ENCODE measurements at regions not wholly inside any gene's neighbourhood (a gene's known extent, or its start where the extent isn't known, plus 50 kb on each side); places are given as distances from the start of the nearest gene placed in this dataset.

DNA sequence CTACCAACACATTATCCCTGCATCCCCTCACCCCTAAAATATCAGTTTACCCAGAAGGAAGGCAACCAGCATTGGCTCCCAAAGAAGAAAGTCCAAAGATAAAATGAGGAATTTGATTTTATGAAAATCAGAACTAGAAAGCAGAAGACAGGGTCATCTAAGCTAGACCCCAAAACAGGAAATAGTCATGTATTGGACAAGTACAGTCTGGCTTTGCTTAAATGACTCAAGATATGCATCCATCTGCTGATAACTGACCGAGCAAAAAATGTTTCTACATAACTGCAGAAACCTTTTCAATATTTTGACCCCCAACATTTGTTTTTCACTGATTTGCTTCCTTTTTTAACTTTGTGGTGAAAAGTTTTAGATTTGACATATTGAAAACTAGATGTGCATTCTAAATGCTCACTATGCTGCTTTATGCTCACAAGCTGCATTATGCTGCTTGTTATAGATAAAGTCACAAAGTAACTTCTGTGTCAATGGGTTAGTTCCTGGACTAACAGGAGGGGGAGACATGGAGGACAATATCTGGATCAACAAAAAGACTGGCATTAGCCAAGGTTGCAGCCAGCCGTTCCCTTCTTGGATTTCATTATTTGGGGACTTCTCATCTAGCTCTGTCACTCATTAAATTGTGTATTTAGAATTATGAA is 227.0 kb downstream of the INHBA start:
- ChIA-PET CTCF (no interaction called here), POLR2A (no interaction called here)
- H3K27me3 Mint-ChIP-seq: no peaks in the 10 kb centered on the region
- Histone ChIP-seq H3K4me1 (ENCODE audit: insufficient read depth, low read length) (no peaks in the 10 kb centered on the region), H3K36me3 (ENCODE audit: insufficient read depth, low read length) (no peaks in the 10 kb centered on the region), H3K27ac (ENCODE audit: low read depth in 1 of 2, low read length in 2 of 2) (no peak overlapping the region), H3K27me3 (ENCODE audit: control insufficient read depth in 1 of 2, insufficient read depth in 2 of 2, low read length in 2 of 2) (no peaks in the 10 kb centered on the region), H3K4me3 (ENCODE audit: low read length) (no peak overlapping the region), H3K9me3 (ENCODE audit: control insufficient read depth in 1 of 2, insufficient read depth in 1 of 2, low read length in 2 of 2) (peaks cover 0 to 6% of the 10 kb centered on the region in 2 experiments)
- peaks cover 4% of the 10 kb centered on the region for H3K9me3 Mint-ChIP-seq
- H3K4me3 Mint-ChIP-seq: no peak overlapping the region
- ATAC-seq (ENCODE audit: poor library complexity) (no peak), DNase-seq (no peak)
- no peak for TF ChIP-seq CTCF (IDR thresholded peaks at IDR 0.05)
- intact Hi-C loops (cut with DNase I, micrococcal nuclease): no loop called here
- H3K4me1 Mint-ChIP-seq (ENCODE audit: low read depth): no peaks in the 10 kb centered on the region
- no peak overlapping the region for H3K27ac Mint-ChIP-seq
- no peaks in the 10 kb centered on the region for H3K36me3 Mint-ChIP-seq (ENCODE audit: low read depth)

GRCh38 chr7:41472427-41473125 is 230.3 kb downstream of the INHBA start:
- no peak for DNase-seq
- Histone ChIP-seq H3K4me3 (ENCODE audit: low read length) (no peak overlapping the region), H3K36me3 (ENCODE audit: insufficient read depth, low read length) (no peaks in the 10 kb centered on the region), H3K27ac (ENCODE audit: low read depth in 1 of 2, low read length in 2 of 2) (no peak overlapping the region), H3K27me3 (ENCODE audit: control insufficient read depth in 1 of 2, insufficient read depth in 2 of 2, low read length in 2 of 2) (no peaks in the 10 kb centered on the region), H3K9me3 (ENCODE audit: control insufficient read depth in 1 of 2, insufficient read depth in 1 of 2, low read length in 2 of 2) (peaks cover 0 to 6% of the 10 kb centered on the region in 2 experiments), H3K4me1 (ENCODE audit: insufficient read depth, low read length) (no peaks in the 10 kb centered on the region)
- H3K9me3 Mint-ChIP-seq: peaks cover 4% of the 10 kb centered on the region
- TF ChIP-seq CTCF (IDR thresholded peaks at IDR 0.05): no peak
- H3K36me3 Mint-ChIP-seq (ENCODE audit: low read depth): no peaks in the 10 kb centered on the region
- H3K4me3 Mint-ChIP-seq: no peak overlapping the region
- no peak for ATAC-seq (ENCODE audit: poor library complexity)
- intact Hi-C loops (cut with DNase I, micrococcal nuclease): no loop called here
- no peaks in the 10 kb centered on the region for H3K4me1 Mint-ChIP-seq (ENCODE audit: low read depth)
- ChIA-PET CTCF (no interaction called here), POLR2A (no interaction called here)
- no peak overlapping the region for H3K27ac Mint-ChIP-seq
- no peaks in the 10 kb centered on the region for H3K27me3 Mint-ChIP-seq

GRCh38 chr7:41470081-41470480 is 232.8 kb downstream of the INHBA start:
- H3K36me3 ChIP-seq (ENCODE audit: insufficient read depth, low read length): no peaks in the 10 kb centered on the region
- Mint-ChIP-seq H3K4me1 (ENCODE audit: low read depth) (no peaks in the 10 kb centered on the region), H3K27ac (no peak overlapping the region), H3K36me3 (ENCODE audit: low read depth) (no peaks in the 10 kb centered on the region), H3K4me3 (no peak overlapping the region), H3K27me3 (no peaks in the 10 kb centered on the region), H3K9me3 (peaks cover 7% of the 10 kb centered on the region)
- CTCF ChIA-PET: no interaction called here
- POLR2A ChIA-PET: no interaction called here
- DNase-seq (no peak), ATAC-seq (ENCODE audit: poor library complexity) (no peak)
- peaks cover 0 to 6% of the 10 kb centered on the region in 2 experiments for H3K9me3 ChIP-seq (ENCODE audit: control insufficient read depth in 1 of 2, insufficient read depth in 1 of 2, low read length in 2 of 2)
- TF ChIP-seq CTCF (IDR thresholded peaks at IDR 0.05): no peak
- no peak overlapping the region for H3K27ac ChIP-seq (ENCODE audit: low read depth in 1 of 2, low read length in 2 of 2)
- intact Hi-C loops (cut with DNase I, micrococcal nuclease): no loop called here
- no peaks in the 10 kb centered on the region for H3K27me3 ChIP-seq (ENCODE audit: control insufficient read depth in 1 of 2, insufficient read depth in 2 of 2, low read length in 2 of 2)
- no peak overlapping the region for H3K4me3 ChIP-seq (ENCODE audit: low read length)
- H3K4me1 ChIP-seq (ENCODE audit: insufficient read depth, low read length): no peaks in the 10 kb centered on the region
